Inflammatory macrophage treated with lipopolysaccharide for 4 hours (primary cell): ENCODE measurements at regions not wholly inside any gene's neighbourhood (a gene's known extent, or its start where the extent isn't known, plus 50 kb on each side); places are given as distances from the start of the nearest gene placed in this dataset.
"Not testable (repeated sequence)": the region's sequence is repeated elsewhere in the genome, so short reads cannot be mapped to it uniquely, and the experiment has no call there.

Source experiments
- DNase-seq: peaks from one replicate; pipeline ENCODE4 v3.0.0-alpha.2; 2020

DNA sequence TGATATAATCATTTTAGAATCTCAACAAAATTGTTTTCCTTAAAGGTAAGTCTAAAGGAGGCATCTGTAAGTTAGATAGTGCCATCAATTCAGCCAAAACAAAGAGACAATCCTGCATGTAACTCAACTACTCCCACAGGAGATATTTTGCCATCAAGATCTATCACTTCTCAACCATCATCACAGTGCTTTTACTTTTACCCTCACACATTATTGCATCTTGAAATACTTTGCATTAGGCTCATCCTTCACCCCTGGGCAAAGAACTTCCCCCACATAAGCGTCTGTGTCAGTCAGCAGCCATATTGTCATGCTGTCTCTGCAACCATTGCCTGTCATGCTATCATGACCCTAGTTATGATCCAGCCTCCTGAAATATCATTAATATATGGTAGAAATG is 54.9 kb upstream of the NLGN1 start:
- DNase-seq = no peak

DNA sequence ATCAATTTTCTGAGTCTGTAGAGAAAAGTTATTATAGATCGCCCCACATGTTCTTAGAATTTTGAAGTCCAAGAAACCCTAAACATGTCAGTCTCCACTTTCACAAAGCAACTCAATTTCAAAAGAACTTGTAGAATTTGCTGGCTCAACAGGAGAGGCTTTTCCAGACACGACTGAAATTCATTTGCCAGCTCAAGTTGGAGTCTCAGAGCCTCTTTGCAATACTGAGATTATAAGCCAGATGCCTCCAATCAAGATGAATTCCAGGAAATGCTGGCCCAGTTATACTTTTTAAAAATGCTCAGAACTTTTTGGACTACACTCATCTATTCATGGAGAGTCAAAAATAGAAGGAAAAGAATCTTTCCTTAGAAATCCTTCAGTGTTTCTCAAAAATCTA is 56.9 kb upstream of the NLGN1 start:
- no peak for DNase-seq

DNA sequence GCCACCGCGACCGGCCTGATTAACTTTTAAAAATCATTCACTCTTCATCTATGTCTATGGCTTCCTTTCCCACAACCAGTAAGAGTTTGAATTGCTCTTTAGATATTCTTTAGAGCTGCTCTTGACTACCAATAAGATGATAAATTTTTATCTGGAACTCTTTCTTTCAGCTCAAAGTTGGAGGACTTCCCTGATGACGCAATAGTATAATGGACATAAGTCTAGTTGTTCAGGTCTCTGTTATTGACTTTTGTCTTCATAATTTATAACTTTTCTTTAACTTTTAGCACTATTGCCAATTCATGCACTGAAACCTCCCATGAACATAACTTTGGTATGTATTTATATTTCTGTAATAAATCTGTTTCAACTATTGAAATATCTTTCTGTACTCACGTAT is 61.3 kb upstream of the NLGN1 start:
- no peak for DNase-seq

DNA sequence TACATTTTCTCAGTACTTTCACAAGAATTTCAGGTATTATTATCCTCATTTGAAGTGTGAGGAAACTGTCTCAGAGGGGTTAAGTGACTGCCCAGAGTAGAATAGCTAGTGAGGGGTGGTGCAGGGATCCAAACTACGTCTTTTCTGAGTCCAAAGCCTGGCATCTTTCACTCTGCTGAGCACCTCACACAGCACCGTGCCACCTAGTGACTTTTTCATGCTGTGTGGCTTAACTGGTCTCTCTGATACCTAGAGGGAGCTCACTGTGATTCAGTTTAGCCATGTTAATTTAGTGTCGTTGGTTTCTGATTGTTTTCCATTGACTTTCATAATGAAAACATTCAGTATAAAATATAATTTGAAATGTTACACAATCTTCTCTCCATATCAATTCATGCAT is 91.4 kb upstream of the NLGN1 start:
- no peak for DNase-seq

DNA sequence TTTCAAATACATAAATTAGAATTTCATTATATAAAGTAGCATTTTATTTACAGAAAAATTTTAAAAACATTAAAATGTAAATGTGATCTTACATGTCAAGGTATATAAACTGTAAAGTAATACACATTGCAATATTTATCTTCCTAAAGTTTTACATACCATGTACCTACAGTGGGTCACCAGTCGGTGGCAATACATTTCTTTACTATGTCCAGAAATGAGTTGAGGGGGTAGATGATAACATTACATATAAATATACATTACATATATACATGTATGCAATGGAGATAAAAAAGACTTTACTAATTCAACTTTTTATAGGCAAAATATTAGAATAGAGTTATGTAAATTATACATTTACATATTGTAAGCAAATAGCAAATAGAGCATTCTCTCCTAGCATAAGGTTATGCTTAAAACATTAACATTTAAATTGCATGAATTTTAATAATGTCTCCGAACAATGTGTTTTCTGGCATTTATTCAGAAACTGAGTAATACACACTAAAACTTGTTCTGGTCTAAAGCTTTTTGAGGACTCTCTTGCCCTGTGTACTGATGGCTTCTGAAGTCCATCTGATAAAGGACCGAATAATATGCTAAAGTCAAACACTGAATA is 93.3 kb upstream of the NLGN1 start:
- no peak for DNase-seq

- DNase-seq = no peak
These were observed 95.9 kb upstream of the NLGN1 start for GRCh38 chr3:173301647-173302046.

- no peak for DNase-seq
These were observed 108.5 kb upstream of the NLGN1 start for GRCh38 chr3:173289072-173289471.

DNA sequence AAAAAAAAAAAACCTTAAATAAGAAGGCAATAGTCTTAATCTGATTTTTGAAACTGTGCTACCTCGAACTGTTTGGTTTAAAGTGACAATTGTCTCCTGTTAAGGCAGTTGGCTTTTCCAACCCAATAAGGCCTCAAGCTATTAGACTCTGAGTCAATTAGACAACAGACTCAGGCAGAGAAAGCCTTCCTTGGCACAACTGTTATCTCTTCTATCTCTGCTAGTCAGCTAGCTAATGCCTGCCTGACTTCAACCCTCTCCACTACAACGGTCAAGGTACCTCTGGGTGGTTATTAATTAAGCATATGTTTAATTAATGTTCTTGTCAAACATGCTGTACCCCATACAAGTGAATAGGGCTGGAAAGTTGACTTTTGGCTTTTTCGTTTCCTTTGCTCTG is 110.2 kb upstream of the NLGN1 start:
- DNase-seq = no peak

DNA sequence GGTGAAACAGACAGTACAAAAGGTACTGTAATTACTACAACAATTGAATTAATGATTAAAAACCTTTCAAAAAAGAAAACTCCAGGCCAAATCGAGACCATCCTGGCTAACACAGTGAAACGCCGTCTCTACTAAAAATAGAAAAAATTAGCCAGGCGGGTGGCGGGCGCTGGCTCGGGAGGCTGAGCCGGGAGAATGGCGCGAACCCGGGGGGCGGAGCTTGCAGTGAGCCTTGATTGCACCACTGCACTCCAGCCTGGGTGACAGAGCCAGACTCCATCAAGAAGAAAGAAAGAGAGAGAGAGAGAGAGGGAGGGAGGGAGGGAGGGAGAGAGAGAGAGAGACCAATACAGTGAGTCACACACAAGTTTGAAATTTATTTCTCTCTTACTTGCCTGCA is 111.0 kb upstream of the NLGN1 start:
- DNase-seq = not testable (repeated sequence)

- no peak for DNase-seq
These were observed 113.2 kb upstream of the NLGN1 start for GRCh38 chr3:173284301-173284700.

GRCh38 chr3:173275740-173276139 is 121.8 kb upstream of the NLGN1 start:
- no peak for DNase-seq

GRCh38 chr3:173273838-173274237 is 123.7 kb upstream of the NLGN1 start:
- DNase-seq = no peak

GRCh38 chr3:173268781-173269180 is 127.7 kb upstream of the SPATA16 start:
- DNase-seq = no peak

GRCh38 chr3:173267716-173268115 is 126.7 kb upstream of the SPATA16 start:
- no peak for DNase-seq

DNA sequence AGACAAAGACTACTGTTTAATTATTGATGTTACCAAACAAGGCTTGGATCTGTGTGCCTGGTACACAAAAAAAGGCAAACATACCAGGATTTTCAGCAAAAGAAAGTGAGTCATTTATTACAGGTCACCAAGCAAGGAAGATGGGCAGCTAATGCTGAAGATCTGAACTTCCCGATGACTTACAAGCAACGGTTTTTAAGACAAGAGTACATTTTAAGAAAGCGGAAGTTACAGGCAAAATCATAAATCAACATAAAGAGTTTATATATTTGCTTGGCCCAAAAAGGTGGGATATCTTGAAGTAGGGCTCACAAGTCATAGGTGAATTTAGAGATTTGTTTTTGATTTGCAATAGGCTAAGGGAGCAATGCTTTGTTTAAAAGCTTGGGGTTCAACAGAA is 125.4 kb upstream of the SPATA16 start:
- DNase-seq = no peak

- no peak for DNase-seq
These were observed 117.7 kb upstream of the SPATA16 start for GRCh38 chr3:173258697-173259096.

GRCh38 chr3:173257797-173258196 is 116.8 kb upstream of the SPATA16 start:
- DNase-seq = no peak

- no peak for DNase-seq
These were observed 114.5 kb upstream of the SPATA16 start for GRCh38 chr3:173255555-173255954.

- no peak for DNase-seq
These were observed 112.4 kb upstream of the SPATA16 start for GRCh38 chr3:173253471-173253870.

DNA sequence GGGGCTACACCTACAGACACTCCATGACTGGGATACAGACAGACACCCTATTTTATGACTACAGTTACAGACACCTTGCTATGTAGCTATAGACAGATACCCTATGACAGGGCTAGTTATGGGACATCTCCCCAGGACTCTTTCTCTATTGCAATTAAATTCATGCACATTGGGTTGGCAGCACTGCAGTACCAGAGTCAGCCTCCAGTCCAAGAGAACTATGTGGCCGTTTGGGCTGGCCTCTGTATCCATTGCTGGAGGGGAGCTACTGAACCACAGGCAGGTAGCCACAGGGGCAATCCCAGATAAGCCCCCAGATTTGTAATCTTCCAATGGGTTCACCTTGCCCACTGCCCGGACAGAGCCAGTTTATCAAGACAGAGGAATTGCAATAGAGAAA is 108.4 kb upstream of the SPATA16 start:
- DNase-seq = no peak

GRCh38 chr3:173241727-173242126 is 100.7 kb upstream of the SPATA16 start:
- no peak for DNase-seq

- DNase-seq = peak; percentile 11
These were observed 97.1 kb upstream of the SPATA16 start for GRCh38 chr3:173238091-173238490.

GRCh38 chr3:173225351-173225750 is 84.3 kb upstream of the SPATA16 start:
- DNase-seq = no peak

- DNase-seq = no peak
These were observed 80.0 kb upstream of the SPATA16 start for GRCh38 chr3:173221010-173221409.

GRCh38 chr3:173217127-173217526 is 76.1 kb upstream of the SPATA16 start:
- no peak for DNase-seq

DNA sequence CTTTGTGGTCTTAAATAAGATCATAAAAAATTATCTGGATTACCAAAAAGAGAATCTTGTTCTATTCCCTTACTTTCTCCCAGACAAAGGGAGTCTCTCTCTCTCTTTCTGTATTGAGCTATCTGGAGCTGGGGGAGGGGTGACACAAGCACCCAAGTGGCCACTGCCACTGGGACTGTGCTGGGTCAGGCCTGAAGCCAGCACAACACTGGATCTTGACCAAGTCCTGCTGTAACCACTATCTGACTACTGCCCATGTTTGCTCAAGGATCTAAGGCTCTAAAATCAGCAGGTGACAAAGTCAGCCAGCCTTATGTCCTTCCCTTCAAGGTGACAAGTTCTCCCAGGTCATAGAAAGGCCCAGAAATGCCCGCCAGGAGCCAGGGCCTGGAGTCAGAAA is 75.0 kb upstream of the SPATA16 start:
- no peak for DNase-seq
